GM12878 (cell line): ENCODE measurements at regions not wholly inside any gene's neighbourhood (a gene's known extent, or its start where the extent isn't known, plus 50 kb on each side); places are given as distances from the start of the nearest gene placed in this dataset.

Experiments
- DPF2 ChIP-seq: fragments of 450-650 bp; IDR thresholded peaks from 2 replicates; pipeline ENCODE4 v1.6.1; 2017; ENCODE audit warnings: mild to moderate bottlenecking
- ETV6 ChIP-seq, 2 experiments: fragments of 450-650 bp in 1 of 2; IDR thresholded peaks in 1 of 2; conservative IDR thresholded peaks in 1 of 2; 2 replicates each; pipeline ENCODE4 v1.6.1; 2014; ENCODE audit warnings: antibody characterized with exemption in 1 of 2, borderline replicate concordance in 1 of 2, low read depth in 1 of 2, mild to moderate bottlenecking in 1 of 2, moderate library complexity in 1 of 2
- FOS ChIP-seq: IDR thresholded peaks from 3 replicates; pipeline ENCODE4 v1.6.1; 2011; ENCODE audit warnings: borderline replicate concordance; ENCODE audit not compliant: insufficient read length; ENCODE audit errors: extremely low read depth
- NFYA ChIP-seq: IDR thresholded peaks from 2 replicates; pipeline ENCODE4 v1.6.1; 2011; ENCODE audit warnings: low read depth, mild to moderate bottlenecking, low read length, improper control_type of control experiment, borderline replicate concordance
- NR2F1 ChIP-seq: fragments of 450-650 bp; conservative IDR thresholded peaks from 2 replicates; pipeline ENCODE4 v1.6.1; 2017; ENCODE audit warnings: mild to moderate bottlenecking
- PML ChIP-seq: IDR thresholded peaks from 2 replicates; pipeline ENCODE4 v1.6.1; 2012; ENCODE audit warnings: low read length, inconsistent platforms
- POLR2AphosphoS2 ChIP-seq: IDR thresholded peaks from 2 replicates; pipeline ENCODE4 v1.6.1; 2011; ENCODE audit warnings: low read depth, mild to moderate bottlenecking, low read length, improper control_type of control experiment, moderate library complexity
- RCOR1 ChIP-seq: conservative IDR thresholded peaks from 2 replicates; pipeline ENCODE4 v1.6.1; 2012; ENCODE audit warnings: low read depth, low read length, improper control_type of control experiment
- SREBF1 ChIP-seq: IDR thresholded peaks from 2 replicates; pipeline ENCODE4 v1.6.1; 2012; ENCODE audit warnings: mild to moderate bottlenecking, low read length
- TAF1 ChIP-seq: IDR thresholded peaks from 2 replicates; pipeline ENCODE4 v1.6.1; 2011; ENCODE audit warnings: mild to moderate bottlenecking, low read depth, low read length, borderline replicate concordance
- TF ChIP-seq, protein P1 (sequence below): fragments of 450-650 bp; formaldehyde crosslinking; IDR thresholded peaks from 2 replicates; pipeline ENCODE4 v1.4.0; 2020; ENCODE audit warnings: mild to moderate bottlenecking, moderate library complexity
- TF ChIP-seq, protein P2 (sequence below): IDR thresholded peaks from 2 replicates; pipeline ENCODE4 v1.6.1; 2012; ENCODE audit warnings: mild to moderate bottlenecking, low read depth, low read length
- TF ChIP-seq, protein P3 (sequence below): fragments of 450-650 bp; IDR thresholded peaks from 2 replicates; pipeline ENCODE4 v1.6.1; 2017; ENCODE audit warnings: borderline replicate concordance
- TF ChIP-seq, protein P4 (sequence below): fragments of 450-650 bp; conservative IDR thresholded peaks from 2 replicates; pipeline ENCODE4 v1.6.1; 2017; ENCODE audit warnings: mild to moderate bottlenecking, moderate library complexity
- TF ChIP-seq, protein P5 (sequence below): fragments of 450-650 bp; formaldehyde crosslinking; IDR thresholded peaks from 2 replicates; pipeline ENCODE4 v1.4.0; 2022; ENCODE audit warnings: mild to moderate bottlenecking, moderate library complexity

DNA sequence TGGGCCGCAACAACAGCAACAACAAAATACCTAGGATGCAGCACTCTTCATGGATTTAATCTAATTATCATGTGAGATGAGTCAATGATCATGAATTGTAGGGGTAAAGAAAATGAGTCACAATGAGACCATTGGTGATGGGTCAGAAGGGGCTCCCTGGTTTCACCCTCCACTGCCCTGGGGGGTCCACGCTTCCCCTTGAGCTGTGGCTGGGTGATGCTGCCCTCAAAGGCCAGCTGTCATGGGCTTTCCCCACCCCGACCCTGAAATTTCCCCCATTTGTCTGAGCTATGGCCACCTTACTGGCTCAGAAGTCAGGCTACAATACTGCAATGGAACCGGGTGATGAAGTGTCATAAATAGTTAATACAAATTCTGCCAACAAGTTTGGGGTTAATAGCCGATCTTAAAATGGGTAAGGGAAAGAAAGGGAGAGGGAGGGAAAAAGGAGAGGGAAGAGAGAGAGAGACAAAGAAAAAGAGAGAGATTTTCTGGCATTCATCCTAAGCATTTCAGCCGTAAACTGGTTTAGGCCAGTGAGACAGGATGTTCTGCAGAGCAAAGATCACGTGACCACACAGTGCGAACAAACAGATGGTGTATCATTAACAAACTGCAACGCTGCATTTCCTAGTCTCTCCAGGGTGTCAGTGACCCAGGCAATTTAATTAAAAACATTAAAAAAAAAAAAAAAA is 143.4 kb upstream of the ERRFI1 start (continued):
- TF ChIP-seq, protein P1, sequence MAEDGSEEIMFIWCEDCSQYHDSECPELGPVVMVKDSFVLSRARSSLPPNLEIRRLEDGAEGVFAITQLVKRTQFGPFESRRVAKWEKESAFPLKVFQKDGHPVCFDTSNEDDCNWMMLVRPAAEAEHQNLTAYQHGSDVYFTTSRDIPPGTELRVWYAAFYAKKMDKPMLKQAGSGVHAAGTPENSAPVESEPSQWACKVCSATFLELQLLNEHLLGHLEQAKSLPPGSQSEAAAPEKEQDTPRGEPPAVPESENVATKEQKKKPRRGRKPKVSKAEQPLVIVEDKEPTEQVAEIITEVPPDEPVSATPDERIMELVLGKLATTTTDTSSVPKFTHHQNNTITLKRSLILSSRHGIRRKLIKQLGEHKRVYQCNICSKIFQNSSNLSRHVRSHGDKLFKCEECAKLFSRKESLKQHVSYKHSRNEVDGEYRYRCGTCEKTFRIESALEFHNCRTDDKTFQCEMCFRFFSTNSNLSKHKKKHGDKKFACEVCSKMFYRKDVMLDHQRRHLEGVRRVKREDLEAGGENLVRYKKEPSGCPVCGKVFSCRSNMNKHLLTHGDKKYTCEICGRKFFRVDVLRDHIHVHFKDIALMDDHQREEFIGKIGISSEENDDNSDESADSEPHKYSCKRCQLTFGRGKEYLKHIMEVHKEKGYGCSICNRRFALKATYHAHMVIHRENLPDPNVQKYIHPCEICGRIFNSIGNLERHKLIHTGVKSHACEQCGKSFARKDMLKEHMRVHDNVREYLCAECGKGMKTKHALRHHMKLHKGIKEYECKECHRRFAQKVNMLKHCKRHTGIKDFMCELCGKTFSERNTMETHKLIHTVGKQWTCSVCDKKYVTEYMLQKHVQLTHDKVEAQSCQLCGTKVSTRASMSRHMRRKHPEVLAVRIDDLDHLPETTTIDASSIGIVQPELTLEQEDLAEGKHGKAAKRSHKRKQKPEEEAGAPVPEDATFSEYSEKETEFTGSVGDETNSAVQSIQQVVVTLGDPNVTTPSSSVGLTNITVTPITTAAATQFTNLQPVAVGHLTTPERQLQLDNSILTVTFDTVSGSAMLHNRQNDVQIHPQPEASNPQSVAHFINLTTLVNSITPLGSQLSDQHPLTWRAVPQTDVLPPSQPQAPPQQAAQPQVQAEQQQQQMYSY (CRISPR knock-in tag), result peak; percentile 87
- TF ChIP-seq, protein P2, sequence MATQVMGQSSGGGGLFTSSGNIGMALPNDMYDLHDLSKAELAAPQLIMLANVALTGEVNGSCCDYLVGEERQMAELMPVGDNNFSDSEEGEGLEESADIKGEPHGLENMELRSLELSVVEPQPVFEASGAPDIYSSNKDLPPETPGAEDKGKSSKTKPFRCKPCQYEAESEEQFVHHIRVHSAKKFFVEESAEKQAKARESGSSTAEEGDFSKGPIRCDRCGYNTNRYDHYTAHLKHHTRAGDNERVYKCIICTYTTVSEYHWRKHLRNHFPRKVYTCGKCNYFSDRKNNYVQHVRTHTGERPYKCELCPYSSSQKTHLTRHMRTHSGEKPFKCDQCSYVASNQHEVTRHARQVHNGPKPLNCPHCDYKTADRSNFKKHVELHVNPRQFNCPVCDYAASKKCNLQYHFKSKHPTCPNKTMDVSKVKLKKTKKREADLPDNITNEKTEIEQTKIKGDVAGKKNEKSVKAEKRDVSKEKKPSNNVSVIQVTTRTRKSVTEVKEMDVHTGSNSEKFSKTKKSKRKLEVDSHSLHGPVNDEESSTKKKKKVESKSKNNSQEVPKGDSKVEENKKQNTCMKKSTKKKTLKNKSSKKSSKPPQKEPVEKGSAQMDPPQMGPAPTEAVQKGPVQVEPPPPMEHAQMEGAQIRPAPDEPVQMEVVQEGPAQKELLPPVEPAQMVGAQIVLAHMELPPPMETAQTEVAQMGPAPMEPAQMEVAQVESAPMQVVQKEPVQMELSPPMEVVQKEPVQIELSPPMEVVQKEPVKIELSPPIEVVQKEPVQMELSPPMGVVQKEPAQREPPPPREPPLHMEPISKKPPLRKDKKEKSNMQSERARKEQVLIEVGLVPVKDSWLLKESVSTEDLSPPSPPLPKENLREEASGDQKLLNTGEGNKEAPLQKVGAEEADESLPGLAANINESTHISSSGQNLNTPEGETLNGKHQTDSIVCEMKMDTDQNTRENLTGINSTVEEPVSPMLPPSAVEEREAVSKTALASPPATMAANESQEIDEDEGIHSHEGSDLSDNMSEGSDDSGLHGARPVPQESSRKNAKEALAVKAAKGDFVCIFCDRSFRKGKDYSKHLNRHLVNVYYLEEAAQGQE, result no peak
- no peak; the same call in 1 of the 2 replicates for TF ChIP-seq TAF1
- TF ChIP-seq DPF2, result peak; percentile 75; the same call in 1 of the 2 replicates
- no peak for TF ChIP-seq POLR2AphosphoS2
- 0 out of 4 replicates have a peak, but pooled peaks of 1 of the 2 experiments have one; percentile 22 for TF ChIP-seq ETV6 (conservative IDR thresholded peaks at IDR 0.05 in 1 of 2, IDR thresholded peaks at IDR 0.05 in 1 of 2; ENCODE audit: borderline replicate concordance in 1 of 2, low read depth in 1 of 2)
- TF ChIP-seq FOS, result no peak
- no peak for TF ChIP-seq NFYA
- TF ChIP-seq, protein P3, sequence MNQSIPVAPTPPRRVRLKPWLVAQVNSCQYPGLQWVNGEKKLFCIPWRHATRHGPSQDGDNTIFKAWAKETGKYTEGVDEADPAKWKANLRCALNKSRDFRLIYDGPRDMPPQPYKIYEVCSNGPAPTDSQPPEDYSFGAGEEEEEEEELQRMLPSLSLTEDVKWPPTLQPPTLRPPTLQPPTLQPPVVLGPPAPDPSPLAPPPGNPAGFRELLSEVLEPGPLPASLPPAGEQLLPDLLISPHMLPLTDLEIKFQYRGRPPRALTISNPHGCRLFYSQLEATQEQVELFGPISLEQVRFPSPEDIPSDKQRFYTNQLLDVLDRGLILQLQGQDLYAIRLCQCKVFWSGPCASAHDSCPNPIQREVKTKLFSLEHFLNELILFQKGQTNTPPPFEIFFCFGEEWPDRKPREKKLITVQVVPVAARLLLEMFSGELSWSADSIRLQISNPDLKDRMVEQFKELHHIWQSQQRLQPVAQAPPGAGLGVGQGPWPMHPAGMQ, result no peak
- TF ChIP-seq RCOR1, result no peak
- no peak for TF ChIP-seq PML
- peak; percentile 71; the same call in 1 of the 2 replicates for TF ChIP-seq NR2F1
- TF ChIP-seq SREBF1, result no peak
- TF ChIP-seq, protein P4, sequence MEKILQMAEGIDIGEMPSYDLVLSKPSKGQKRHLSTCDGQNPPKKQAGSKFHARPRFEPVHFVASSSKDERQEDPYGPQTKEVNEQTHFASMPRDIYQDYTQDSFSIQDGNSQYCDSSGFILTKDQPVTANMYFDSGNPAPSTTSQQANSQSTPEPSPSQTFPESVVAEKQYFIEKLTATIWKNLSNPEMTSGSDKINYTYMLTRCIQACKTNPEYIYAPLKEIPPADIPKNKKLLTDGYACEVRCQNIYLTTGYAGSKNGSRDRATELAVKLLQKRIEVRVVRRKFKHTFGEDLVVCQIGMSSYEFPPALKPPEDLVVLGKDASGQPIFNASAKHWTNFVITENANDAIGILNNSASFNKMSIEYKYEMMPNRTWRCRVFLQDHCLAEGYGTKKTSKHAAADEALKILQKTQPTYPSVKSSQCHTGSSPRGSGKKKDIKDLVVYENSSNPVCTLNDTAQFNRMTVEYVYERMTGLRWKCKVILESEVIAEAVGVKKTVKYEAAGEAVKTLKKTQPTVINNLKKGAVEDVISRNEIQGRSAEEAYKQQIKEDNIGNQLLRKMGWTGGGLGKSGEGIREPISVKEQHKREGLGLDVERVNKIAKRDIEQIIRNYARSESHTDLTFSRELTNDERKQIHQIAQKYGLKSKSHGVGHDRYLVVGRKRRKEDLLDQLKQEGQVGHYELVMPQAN, result no peak
- TF ChIP-seq, protein P5, sequence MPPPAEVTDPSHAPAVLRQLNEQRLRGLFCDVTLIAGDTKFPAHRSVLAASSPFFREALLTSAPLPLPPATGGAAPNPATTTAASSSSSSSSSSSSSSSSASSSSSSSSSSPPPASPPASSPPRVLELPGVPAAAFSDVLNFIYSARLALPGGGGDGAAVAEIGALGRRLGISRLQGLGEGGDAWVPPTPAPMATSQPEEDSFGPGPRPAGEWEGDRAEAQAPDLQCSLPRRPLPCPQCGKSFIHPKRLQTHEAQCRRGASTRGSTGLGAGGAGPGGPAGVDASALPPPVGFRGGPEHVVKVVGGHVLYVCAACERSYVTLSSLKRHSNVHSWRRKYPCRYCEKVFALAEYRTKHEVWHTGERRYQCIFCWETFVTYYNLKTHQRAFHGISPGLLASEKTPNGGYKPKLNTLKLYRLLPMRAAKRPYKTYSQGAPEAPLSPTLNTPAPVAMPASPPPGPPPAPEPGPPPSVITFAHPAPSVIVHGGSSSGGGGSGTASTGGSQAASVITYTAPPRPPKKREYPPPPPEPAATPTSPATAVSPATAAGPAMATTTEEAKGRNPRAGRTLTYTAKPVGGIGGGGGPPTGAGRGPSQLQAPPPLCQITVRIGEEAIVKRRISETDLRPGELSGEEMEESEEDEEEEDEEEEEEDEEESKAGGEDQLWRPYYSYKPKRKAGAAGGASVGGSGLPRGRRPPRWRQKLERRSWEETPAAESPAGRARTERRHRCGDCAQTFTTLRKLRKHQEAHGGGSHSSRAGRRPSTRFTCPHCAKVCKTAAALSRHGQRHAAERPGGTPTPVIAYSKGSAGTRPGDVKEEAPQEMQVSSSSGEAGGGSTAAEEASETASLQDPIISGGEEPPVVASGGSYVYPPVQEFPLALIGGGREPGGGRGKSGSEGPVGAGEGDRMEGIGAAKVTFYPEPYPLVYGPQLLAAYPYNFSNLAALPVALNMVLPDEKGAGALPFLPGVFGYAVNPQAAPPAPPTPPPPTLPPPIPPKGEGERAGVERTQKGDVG (CRISPR knock-in tag), result peak; percentile 72; the same call in 1 of the 2 replicates
